22Rv1 (cell line): ENCODE measurements at regions not wholly inside any gene's neighbourhood (a gene's known extent, or its start where the extent isn't known, plus 50 kb on each side); places are given as distances from the start of the nearest gene placed in this dataset.

Source experiments
- H3K27ac ChIP-seq: fragments of 450-650 bp; 2 replicates; pipeline ENCODE4 v1.5.1; 2017
- CTCF ChIP-seq: fragments of 450-650 bp; IDR thresholded peaks from 2 replicates; pipeline ENCODE4 v1.5.1; 2017; ENCODE audit warnings: mild to moderate bottlenecking
- ZFX ChIP-seq: fragments of 450-650 bp; IDR thresholded peaks from 2 replicates; pipeline ENCODE4 v1.6.1; 2017; ENCODE audit warnings: antibody characterized with exemption, borderline replicate concordance

GRCh38 chr6:156316583-156317125, 460.5 kb upstream of the ARID1B start:
- no peak for TF ChIP-seq CTCF
- no peak for TF ChIP-seq ZFX
- H3K27ac ChIP-seq: no peak overlapping the region

GRCh38 chr6:156315146-156315545, 462.0 kb upstream of the ARID1B start:
- H3K27ac ChIP-seq: no peak overlapping the region
- no peak for TF ChIP-seq ZFX
- TF ChIP-seq CTCF: no peak

DNA sequence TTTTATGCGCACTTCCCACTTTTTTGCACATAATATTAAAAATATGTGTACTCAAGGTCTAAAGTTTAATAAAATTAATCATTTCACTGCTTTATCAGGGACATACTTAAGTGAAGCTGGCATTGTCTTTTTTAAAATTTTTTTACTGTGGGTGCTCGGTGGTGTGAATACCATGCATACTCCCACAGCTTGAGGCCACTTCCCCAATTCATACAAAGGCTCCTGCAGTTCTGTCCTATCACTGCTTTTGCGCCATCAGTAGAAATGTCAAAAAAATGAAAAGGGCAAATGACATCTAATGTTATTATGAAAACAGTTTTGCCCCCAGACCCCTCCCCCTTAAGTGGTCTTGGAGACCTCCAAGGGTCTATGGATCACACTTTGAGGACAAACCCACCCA, 464.1 kb upstream of the ARID1B start:
- H3K27ac ChIP-seq: no peak overlapping the region
- TF ChIP-seq CTCF: no peak
- TF ChIP-seq ZFX: no peak

GRCh38 chr6:156311291-156311690, 465.9 kb upstream of the ARID1B start:
- no peak for TF ChIP-seq ZFX
- TF ChIP-seq CTCF: no peak

DNA sequence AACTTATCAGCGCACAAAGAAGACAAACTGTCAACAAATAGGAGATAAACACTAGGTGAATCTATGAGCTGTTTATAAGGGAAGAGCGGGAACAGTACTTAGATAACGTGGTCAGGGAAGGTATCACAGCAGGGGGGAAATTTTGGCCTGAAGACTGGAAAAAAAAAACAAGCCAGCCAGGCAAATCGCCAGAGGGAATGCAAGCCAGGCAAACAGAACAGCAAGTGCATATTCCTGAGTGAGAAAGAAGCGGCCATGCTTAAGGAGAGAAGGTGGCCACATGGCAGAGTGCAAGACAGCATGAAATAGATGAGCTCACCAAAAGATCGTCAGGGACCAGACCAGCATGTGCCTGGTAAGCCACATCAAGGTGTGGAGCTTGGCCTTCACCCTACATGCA, 466.5 kb upstream of the ARID1B start:
- H3K27ac ChIP-seq: no peak overlapping the region
- TF ChIP-seq ZFX: no peak
- TF ChIP-seq CTCF: no peak

More at GRCh38 chr6:156311291-156311690, 465.9 kb upstream of the ARID1B start:
- H3K27ac ChIP-seq: no peak overlapping the region

GRCh38 chr6:156309017-156309416, 468.2 kb upstream of the ARID1B start:
- no peak overlapping the region for H3K27ac ChIP-seq
- no peak for TF ChIP-seq CTCF
- TF ChIP-seq ZFX: no peak

DNA sequence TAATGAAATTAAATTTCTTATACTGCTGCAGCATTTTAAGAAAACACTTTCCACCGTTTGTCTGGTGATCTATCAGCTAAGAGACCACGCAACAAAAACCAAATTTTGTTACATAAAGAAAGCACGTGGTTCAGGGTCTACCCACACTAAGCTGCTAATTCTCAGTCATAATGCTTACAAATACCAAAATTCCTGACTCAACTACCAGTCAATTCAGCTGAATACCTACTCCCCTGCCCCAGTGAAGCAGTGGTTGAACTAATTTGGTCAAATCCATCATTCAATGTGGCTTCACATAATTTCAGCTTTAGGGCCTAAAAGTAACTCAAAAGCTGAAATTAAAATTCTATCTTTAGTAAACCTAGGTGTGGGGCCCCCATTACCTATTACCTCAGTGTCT, 468.6 kb upstream of the ARID1B start:
- no peak for TF ChIP-seq CTCF
- TF ChIP-seq ZFX: no peak
- no peak overlapping the region for H3K27ac ChIP-seq
